NOMO-1 (cell line): ENCODE measurements at regions not wholly inside any gene's neighbourhood (a gene's known extent, or its start where the extent isn't known, plus 50 kb on each side); places are given as distances from the start of the nearest gene placed in this dataset.
A peak's percentile ranks its signal among the peaks of the same experiment; 100 is the strongest.

Experiments used
- DNase-seq, 2 experiments: peaks; one replicate each; lab custom pipeline; 2025; ENCODE audit not compliant: unreplicated experiment in 2 of 2; lab: John Stamatoyannopoulos, UW

- DNase-seq = no peak
Measured at GRCh38 chr15:93159930-93160329, 70.9 kb upstream of the RGMA start.

- no peak for DNase-seq
Measured at GRCh38 chr15:93158097-93158900, 69.3 kb upstream of the RGMA start.

GRCh38 chr15:93154666-93155065 is 65.7 kb upstream of the RGMA start:
- DNase-seq = no peak

- DNase-seq = no peak
Measured at GRCh38 chr15:93152951-93153350, 63.9 kb upstream of the RGMA start.

- DNase-seq = no peak
Measured at GRCh38 chr15:93152360-93152759, 63.3 kb upstream of the RGMA start.

- no peak for DNase-seq
Measured at GRCh38 chr15:93150910-93151881, 62.2 kb upstream of the RGMA start.

- no peak for DNase-seq
Measured at GRCh38 chr15:93146601-93147000, 57.6 kb upstream of the RGMA start.

- no peak for DNase-seq
Measured at GRCh38 chr15:93146196-93146595, 57.2 kb upstream of the RGMA start.

GRCh38 chr15:93144463-93145236 is 55.6 kb upstream of the RGMA start:
- no peak for DNase-seq

GRCh38 chr15:93143186-93143585 is 54.2 kb upstream of the RGMA start:
- no peak for DNase-seq

GRCh38 chr15:93141371-93141794 is 52.4 kb upstream of the RGMA start:
- DNase-seq = peak in 1 of 2 experiments; percentile 61

- DNase-seq = no peak
Measured at GRCh38 chr15:93139436-93139835, 50.4 kb upstream of the RGMA start.

- no peak for DNase-seq
Measured at GRCh38 chr15:93138681-93139250, 49.8 kb upstream of the RGMA start.
